ENCODE measurements at regions not wholly inside any gene's neighbourhood (a gene's known extent, or its start where the extent isn't known, plus 50 kb on each side); places are given as distances from the start of the nearest gene placed in this dataset.
A peak's percentile ranks its signal among the peaks of the same experiment; 100 is the strongest.

GRCh38 chr1:36673202-36673601, 190.5 kb upstream of the CSF3R start:
- DNase-seq, result no peak

DNA sequence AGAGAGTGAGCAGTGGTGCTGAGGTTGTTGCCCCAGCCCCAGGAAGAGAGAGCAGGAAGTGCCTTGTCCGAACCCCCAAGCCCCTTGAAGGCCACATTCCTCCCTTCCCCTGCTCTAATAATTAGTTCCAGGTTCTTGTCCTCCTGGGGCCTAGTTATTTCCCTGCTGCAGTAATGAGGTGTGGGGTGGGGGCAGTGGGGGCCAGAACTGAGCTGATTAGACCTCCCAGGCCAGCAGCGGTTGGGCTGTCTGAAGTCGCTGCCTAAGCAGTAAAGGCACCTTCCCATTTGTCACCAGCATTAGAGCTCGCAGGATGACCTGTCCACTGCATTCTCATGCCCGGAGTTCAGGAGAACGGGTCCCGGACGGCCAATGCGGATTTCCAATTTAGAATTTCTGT, 186.5 kb upstream of the CSF3R start:
- no peak for DNase-seq

DNA sequence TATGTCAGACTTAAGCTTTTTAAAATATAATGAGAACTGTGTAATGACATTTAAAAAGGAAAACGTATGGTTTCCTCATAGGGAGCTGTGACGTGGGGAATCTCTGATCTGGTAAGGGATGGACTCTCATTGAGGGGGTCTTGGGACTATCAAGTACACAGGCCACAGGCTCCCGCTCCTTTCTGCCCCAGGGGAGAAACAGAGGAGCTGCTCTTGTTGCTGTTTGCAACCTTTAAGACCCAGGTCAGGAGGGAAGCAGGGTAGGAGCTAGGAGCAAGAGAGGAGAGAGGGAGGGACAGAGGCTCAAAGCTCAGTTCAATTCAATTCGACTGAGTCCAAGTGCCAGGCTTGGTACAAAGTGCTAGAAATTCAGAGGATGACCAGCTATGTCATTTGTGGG, 185.1 kb upstream of the CSF3R start:
- DNase-seq, result no peak

- DNase-seq, result no peak
Observed at GRCh38 chr1:36667256-36667655, 184.5 kb upstream of the CSF3R start.

GRCh38 chr1:36665478-36666080, 182.9 kb upstream of the CSF3R start:
- no peak for DNase-seq

- no peak for DNase-seq
Observed at GRCh38 chr1:36664571-36665287, 182.0 kb upstream of the CSF3R start.

DNA sequence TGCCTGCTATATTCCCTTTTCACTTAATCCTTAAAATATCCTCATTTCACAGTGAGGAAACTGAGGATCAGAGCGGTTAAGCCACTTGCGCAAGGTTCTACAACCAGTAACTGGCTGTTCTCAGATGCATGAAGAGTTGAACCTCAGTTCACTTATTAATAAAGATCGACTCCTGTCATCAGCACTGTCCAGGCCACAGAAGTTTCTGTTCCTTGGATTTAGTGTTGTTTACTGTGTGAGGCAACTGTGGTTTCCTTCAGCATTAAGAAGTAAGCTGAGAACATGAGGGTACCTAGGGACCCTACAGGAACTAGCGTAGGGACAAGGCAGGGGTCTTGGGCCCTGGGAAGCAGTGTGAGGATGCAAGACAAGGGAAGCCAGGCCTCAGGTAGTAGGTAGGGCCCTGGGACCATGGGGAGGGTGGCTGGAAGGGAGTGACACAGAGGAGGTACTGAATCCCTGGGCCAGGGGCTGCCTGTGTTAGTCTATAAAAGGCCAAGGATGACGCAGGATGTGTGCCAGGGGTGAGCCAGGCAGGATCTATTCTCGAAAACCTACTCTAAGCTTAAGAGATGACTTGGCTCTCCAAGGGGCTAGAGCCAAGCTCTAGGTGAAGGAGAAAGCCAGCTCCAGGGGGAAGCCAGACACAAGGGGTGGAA, 181.2 kb upstream of the CSF3R start:
- no peak for DNase-seq

- no peak for DNase-seq
Observed at GRCh38 chr1:36658838-36659237, 176.1 kb upstream of the CSF3R start.

DNA sequence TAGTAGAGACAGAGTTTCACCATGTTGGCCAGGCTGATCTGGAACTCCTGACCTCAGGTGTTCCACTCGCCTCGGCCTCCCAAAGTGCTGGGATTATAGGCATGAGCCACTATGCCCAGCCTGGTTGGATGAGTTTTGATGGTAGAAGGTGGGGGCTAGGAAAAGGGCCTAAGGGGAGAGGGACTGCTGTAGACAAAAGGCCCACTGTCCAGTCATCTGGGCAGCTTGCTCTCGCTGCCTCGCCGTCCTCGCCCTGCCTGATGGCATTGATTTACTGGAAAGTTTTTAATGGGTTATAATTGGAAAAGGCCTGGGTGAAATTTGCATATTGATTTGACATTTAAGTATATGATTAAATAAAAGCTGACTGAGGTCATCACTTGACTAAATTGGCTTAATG, 175.1 kb upstream of the CSF3R start:
- DNase-seq, result no peak

DNA sequence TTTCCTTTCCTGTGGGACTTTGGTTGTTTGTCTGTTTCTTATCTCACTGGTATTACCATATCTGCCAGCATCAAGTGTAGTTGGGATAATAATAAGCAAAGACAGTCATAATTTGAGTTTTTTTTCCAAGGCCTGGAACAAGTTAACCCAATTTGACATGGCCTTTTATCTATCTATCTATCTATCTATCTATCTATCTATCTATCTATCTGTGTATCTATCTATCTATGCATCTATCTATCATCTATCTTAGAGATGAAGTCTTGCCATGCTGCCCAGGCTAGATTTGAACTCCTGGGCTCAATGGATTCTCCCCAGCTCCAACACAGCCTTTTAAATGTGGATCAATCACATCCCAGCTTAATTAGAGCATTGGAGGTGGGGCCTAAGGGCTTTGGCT, 174.1 kb upstream of the CSF3R start:
- DNase-seq, result no peak

- DNase-seq, result no peak
Observed at GRCh38 chr1:36656271-36656670, 173.6 kb upstream of the CSF3R start.

- no peak for DNase-seq
Observed at GRCh38 chr1:36654586-36654985, 171.9 kb upstream of the CSF3R start.

DNA sequence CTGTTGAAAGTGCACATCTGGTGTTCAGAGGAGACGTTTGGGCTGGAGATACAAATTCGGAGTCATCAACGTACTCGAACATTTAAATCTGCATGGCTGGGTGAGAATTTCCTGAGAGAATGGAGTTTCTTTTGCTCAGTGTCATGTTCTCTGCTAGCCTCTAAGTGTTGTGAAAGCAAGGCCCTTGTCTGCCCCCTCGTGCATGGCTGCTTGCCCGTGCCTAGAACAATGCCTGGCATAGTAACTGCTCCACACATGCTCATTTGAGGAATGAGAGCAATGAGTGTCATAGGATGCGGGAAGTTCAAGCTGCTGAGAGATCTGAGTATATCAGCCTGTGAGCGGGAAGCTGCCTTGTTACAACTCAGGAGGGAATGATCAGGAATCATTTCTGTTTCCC, 171.1 kb upstream of the CSF3R start:
- DNase-seq, result no peak

GRCh38 chr1:36652586-36652985, 169.9 kb upstream of the CSF3R start:
- DNase-seq, result no peak

GRCh38 chr1:36652011-36652410, 169.3 kb upstream of the CSF3R start:
- no peak for DNase-seq

- no peak for DNase-seq
Observed at GRCh38 chr1:36651176-36651910, 168.6 kb upstream of the CSF3R start.

DNA sequence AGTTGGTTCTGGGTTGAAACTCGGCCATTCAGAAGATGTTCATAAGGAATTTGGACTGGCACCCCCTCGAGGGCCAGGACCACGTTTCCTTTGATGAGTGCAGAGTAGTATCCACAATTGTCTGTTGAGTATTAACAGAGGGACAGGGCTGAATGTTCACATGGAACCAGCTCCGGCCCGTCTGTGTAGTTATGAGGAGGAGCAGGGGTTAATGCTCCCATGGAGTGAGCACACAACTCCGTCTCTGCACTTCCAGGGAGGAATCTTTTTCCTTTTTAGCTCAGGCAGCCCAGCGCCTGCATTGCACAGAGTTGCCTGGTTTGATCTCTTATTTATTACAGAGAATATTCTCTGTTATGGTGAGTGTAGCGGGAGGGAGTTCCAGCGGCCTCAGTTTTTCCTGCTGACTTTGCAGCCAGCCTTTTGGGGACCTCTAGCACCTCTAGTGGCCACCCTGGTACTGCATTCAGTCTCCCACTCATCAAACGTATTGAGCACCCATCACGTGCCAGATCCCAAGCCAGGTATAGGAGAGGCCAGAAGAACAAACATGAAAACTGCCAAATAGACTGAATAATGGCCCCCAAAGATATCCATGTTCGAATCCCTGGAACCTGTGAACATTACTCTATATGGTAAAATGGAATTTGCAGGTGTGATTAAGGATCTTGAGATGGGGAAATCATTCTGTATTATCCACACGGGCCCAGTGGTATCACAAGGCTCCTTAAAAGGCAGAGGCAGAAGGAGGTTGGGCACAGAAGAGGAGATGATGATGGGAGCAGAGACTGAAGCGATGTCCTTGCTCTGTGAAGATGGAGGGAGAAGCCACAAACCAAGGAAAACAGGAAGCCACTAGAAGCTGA, 167.7 kb upstream of the CSF3R start:
- DNase-seq, result peak; percentile 85

DNA sequence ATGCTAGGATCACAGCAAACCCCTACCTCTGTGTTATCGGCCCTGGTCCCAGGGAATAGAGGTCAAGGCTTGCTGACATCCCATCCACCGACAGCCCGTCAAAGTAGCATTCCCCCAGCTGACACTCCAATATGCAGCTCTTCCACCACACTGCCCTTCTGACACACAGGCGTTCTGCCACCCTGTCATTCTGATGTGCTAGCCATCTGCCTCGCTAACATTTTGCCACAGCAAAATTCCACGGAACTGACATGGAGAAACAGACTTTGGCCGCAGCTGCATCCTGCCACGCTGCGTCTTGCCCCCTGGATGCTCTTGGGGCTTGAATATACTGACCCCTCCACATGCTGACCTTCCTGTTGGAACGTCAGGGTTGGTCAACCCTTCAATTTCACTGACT, 163.2 kb upstream of the CSF3R start:
- no peak for DNase-seq

- no peak for DNase-seq
Observed at GRCh38 chr1:36644556-36644955, 161.8 kb upstream of the CSF3R start.

- DNase-seq, result no peak
Observed at GRCh38 chr1:36643371-36644270, 160.9 kb upstream of the CSF3R start.

DNA sequence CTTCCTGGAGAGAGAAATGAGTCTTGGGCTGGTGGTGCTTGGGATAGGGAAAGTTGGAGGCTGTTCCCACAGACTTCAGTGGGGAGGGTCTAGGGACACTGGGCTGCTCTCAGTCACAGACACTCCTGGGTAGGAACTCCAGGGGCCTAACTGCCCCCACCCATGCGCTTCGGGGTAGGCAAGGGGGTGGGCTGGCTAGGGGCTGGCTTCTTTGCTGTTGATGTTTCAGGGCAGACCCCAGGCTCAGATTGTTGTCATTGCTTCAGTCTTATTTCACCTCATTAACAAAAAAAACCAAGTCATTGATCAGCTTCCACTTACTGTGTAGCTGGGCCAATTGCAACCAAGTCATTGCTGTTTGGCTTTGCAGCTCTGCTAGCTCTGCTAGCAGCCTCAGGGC, 160.1 kb upstream of the CSF3R start:
- DNase-seq, result no peak

GRCh38 chr1:36641776-36642175, 159.1 kb upstream of the CSF3R start:
- DNase-seq, result no peak
